OCI-M1 (cell line): ENCODE measurements at regions not wholly inside any gene's neighbourhood (a gene's known extent, or its start where the extent isn't known, plus 50 kb on each side); places are given as distances from the start of the nearest gene placed in this dataset.

Experiments
- DNase-seq: peaks from one replicate; lab custom pipeline; 2025; lab: John Stamatoyannopoulos, UW

DNA sequence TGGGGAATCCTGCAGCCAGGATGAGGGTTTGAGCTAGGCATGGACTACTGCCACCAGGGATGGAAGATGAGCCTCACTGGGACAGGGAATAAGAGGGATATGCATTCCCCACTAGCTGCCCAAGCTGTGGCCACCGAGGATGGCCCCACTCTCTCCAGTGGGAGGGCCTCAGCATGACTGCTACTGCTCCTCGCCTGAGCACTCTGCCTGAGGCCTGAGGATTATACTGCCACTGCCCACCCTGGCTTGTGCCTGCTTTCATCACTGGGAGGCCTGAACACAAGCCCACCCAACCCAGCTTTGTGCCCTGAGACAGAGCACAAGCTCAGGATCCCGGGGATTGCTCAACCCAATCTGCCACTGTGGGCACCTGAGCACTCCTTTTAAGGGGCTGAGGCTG is 425.6 kb downstream of the RASEF start:
- DNase-seq: no peak

- peak; percentile 13 for DNase-seq
These were observed 417.3 kb downstream of the RASEF start for GRCh38 chr9:82645600-82645999.

DNA sequence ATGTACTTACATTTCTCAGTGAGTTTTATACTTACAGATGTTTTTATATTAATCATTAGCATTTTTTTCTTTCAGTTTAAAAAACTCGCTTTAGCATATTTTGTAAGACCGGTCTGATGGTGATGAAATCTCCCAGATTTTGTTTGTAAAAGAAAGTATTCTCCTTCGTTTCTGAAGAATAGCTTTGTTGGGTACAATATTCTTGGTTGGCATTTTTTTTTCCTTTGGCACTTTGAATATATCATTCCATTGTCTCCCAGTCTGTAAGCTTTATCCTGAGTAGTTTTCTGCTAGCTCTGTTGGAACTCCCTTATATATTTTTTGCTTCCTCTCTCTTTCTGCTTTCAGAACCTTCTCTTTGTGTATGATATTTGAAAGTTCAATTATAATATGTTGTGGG is 412.6 kb downstream of the RASEF start:
- DNase-seq: no peak

- DNase-seq: no peak
These were observed 411.5 kb downstream of the RASEF start for GRCh38 chr9:82651474-82651873.

DNA sequence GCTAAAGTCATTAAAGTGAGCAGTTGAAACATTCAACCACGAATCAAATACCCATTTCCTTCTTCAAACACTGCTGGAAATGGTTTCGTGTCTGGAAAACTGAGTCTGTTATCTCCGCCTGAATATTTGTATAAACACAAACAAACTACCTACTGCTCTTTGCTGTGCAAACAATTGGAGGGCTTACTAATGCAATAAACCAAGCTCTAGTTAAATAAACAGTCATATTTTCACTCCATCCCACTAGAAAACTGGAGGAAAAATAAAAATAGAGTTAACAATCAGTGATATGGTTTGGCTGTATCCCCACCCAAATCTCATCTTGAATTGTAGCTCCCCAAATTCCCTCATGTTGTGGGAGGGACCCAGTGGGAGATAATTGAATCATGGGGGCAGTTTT is 397.6 kb downstream of the RASEF start:
- DNase-seq: no peak

DNA sequence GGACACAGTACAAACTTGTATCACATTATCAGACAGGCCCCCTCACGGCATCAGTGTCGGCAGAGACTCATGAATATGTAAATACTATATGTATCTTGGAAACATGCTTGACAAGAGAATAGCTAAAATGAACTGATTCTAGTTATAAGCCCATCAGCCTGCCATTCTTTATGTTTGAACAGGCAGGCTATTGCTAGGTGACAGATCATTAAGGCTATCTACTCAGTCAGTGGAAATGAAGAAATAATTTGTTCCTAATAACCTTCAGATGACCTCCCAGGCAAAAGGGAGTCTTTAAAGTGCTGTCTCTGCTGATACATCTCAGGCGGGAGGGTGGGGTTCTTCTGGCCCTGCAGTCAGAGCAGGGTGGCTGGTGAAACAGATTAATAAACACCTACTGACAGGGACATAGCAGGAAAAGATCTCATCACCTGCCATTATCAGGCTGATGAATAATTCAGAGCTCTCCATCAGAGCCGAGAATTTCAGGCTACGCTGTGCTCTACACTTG is 394.2 kb downstream of the RASEF start:
- no peak for DNase-seq

DNA sequence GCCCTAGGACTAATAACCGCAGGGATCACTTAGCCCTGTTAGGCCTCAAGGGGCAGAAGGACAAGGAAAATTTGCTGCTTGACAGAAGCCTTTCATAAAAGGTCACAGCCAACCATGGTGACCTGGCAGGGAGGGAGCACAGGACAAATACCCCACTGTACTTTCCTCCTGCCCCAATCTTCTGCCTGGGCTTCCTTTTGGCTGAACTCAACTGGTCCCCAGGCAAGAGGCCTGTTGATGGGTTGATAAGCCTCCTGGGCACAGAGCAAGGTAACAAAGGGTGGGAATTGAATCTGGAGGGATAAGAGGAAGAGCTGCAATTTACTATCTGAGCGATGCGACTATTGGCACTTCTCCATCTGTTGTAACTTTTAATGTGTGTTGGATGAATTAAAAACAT is 392.9 kb downstream of the RASEF start:
- DNase-seq: no peak

DNA sequence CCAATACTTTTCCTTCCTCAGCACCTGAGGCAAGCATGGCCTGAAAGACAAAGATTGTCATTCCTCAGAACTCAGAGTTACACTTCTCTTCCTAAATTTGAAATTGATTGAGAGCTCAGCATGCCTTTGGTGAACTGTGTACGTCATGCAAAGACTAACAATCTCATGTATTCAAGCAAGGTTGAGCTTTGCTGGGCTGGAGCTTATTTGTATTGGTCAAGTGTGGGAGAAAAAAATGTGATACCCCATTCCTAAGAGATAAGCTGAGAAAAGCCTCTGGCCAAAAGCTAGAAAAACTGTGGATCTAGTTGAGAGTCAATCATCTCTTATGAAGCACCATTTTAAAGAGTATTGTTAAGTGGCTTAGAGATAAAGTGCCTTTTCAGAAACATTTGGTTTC is 392.2 kb downstream of the RASEF start:
- DNase-seq: no peak

DNA sequence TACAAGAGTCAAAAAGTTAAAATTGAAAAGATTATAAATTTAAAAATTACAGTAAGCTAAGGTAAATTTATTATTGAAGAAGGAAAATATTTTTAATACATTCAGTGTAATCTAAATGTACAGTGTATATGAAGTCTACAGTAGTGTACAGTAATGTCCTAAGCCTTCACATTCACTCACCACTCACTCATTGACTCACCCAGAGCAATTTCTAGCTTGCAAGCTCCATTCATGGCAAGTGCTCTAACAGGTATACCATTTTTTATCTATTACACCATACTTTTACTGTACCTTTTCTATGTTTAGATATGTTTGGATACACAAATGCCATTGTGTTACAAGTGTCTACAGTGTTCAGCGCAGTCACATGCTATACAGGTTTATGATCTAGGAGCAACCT is 389.7 kb downstream of the RASEF start:
- DNase-seq: no peak

DNA sequence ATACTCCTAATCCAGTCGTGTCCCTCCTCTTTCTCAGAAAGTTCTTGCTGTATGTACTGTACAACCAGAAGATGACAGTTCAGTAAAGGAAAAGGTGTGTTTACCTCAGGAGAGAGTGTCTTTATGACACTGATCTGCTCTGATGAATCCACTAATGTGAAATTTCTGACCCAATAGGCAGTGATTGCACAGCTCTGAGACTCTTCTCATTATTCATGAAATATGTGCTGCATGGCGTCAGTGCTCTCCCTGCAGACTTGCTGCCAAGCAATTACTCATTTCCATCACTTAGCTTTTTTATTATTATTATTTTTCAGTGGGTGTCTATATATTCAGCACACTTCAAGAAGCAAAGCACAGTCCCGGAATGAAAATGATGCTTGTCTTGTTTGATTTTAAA is 389.0 kb downstream of the RASEF start:
- no peak for DNase-seq

- no peak for DNase-seq
These were observed 387.8 kb downstream of the RASEF start for GRCh38 chr9:82675102-82675501.

- no peak for DNase-seq
These were observed 387.3 kb downstream of the RASEF start for GRCh38 chr9:82675605-82676004.

DNA sequence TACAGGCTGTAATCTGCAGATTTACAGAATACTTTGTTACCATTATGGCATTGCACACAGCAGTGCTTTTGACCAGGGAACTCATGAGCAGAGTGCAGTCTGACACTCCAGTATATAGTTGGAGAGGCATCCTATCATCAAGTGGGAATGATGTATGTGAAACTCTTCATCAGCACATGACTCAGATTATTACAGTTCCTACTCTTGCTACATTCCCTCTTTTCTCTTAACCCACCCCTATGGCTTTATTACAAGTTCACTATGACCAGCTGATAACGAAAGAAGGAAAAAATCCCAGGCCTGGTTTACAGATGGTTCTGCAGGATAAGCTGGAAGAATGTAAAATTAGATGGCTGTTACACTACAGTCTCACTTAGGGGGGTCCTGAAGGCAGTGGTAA is 385.9 kb downstream of the RASEF start:
- no peak for DNase-seq

GRCh38 chr9:82679472-82679871 is 383.5 kb downstream of the RASEF start:
- DNase-seq: no peak

GRCh38 chr9:82680179-82680935 is 382.6 kb downstream of the RASEF start:
- no peak for DNase-seq

DNA sequence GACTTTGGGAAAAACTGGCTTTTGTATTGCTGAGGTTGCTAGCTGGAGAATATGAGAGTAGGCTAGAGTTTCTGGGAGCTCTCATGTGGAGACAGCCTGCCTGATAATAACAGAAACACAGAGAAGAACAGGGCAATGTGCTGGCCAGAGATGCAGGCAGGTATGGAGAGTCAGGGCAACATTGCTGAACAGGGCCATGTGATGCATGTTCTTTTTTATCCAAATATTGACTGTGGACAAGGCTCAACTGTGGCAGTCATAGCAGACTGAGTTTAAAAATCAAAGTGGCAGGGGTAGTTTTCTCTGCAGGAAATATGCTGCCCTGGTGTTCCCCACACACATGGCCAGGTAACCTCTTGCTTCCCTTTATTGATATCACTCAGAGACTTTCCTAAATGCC is 381.1 kb downstream of the RASEF start:
- no peak for DNase-seq

DNA sequence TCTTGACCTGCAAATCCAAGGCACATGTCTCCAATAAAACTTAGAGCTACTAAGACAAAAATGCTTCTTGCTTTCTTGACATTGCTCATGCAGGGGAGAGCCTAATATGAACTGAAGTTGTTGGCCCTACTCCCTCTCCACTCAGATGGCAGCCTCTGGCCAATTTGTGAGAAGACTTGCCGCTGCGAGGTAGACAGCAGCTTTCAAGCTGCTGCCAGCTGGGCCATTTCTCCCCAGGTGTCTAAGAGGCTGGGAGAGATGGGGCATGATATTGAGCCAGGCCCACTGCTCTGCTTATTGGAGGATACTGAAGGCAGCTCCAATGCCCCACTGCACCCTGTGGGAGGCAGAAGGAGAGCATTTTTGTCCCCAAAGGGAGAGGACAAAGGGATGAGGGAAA is 380.5 kb downstream of the RASEF start:
- no peak for DNase-seq

- DNase-seq: no peak
These were observed 367.2 kb downstream of the RASEF start for GRCh38 chr9:82695704-82696103.

DNA sequence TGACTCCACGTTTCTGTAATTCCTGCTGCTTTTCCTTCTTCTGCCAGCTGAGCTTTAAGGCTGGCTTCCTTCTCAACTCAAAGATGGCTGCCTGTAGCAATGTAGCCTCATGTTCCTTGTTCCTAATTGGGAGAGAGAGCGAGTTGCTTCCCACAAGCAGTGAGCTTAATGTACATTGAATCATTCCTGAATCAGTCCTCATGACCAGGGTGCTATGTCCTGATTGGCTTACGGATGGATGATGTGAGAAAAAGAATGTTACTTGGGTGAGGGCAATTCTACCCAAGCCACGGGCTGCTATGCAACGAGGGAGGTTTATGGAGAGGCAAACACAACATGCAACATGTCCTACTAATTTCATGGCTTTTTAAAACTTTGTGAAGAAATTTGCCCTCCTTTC is 356.2 kb downstream of the RASEF start:
- DNase-seq: no peak

DNA sequence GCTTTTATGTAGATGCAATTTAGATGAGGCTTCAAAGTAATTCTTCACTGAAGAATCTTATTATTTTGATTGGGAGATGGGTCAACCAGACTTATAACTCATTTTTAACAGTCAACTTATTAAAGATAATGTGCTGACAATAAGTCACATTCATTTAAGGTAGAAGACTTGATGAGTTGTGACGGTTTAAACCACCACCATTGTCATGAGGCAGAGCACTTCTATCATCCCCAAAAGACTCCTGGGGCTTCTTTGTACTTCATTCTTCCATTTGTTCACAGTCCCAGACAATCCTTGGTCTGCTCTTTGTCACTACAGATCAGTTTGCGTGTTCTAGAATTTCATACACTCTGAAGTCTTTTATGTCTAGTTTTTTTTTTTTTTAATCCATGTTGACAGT is 346.1 kb downstream of the RASEF start:
- no peak for DNase-seq

DNA sequence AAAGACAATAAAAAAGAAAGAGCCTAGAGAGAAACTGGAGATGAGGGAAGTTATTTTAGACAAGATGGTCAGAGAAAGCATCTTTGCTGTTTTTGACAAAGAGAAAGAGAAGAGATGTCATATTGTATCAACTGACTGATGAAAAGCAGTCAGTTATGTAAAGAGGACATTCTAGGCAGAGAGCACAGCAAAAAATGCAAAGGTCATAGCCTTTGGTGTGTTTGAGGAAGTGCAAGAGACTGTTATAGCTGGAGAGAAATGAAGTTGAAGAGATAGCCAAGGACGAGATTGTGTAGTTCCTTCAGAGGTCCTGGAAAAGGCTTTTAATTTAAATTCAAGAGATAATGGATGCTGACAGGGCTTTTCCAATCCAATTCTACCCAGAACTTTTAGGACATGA is 342.4 kb downstream of the RASEF start:
- DNase-seq: no peak

GRCh38 chr9:82721593-82721992 is 341.3 kb downstream of the RASEF start:
- no peak for DNase-seq

DNA sequence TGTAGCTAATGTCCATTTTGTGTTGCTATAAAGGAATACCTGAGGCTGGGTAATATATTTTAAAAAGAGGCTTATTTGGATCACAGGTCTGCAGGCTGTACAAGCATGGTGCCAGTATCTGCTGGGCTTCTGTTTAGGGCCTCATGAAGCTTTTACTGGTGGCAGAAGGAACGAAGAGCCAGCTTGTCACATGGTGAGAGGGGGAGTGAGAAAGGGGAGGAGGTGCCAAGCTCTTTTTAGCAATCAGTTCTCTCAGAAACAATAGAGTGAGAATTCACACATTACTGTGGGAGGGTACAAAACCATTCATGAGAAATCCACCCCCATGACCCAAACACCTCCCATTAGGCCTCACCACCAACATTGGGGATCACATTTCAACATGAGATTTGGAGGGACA is 340.9 kb downstream of the RASEF start:
- DNase-seq: no peak

- no peak for DNase-seq
These were observed 340.4 kb downstream of the RASEF start for GRCh38 chr9:82722561-82722960.
